GM18508 (cell line): ENCODE measurements at regions not wholly inside any gene's neighbourhood (a gene's known extent, or its start where the extent isn't known, plus 50 kb on each side); places are given as distances from the start of the nearest gene placed in this dataset.
"Not testable (repeated sequence)": the region's sequence is repeated elsewhere in the genome, so short reads cannot be mapped to it uniquely, and the experiment has no call there.

Experiments
- ATAC-seq: cut with Tn5 transposase; IDR thresholded peaks from one replicate; pipeline ENCODE4 v1.9.1; 2021; ENCODE audit warnings: moderate number of reproducible peaks; ENCODE audit not compliant: insufficient read depth, unreplicated experiment

DNA sequence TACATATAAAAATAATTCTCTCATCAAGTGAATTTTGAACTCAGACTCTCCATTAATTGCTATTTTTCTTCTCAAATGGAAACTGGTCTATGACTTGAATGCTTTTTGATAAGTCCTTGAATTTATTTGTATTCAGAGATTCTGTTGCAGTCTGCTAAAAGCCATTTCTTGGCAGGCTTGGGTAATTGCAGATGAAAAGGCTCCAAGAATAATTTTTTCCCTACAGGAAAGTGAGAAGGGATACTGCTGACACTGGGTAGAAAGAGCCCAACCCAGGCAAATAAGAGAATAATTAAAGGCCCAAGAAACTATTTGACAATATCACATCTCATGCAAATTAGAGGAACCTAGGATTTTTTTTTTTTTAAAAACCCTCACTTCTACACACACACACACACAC, 246.5 kb upstream of the DDI1 start:
- no peak for ATAC-seq

DNA sequence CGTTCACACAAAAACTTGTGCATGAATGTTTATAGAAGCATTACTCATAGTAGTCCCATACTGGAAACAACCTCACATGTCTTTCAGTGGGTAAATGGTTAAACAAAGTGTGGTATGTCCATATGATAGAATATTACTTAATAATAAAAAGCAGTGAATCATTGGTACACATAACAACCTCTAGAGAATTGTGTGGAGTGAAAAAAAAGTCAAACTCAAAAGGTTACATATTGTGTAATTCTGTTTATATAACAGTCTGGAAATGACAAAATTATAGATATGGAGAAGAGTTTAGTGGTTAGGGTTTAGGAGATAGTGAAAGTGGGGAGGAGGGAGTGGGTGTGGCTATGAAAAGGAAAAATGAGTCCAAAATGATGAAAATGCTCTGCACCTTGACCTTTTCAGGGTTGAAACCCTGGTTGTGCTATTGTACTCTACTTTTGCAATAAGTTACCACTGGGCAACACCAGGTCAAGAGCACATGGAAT, 243.4 kb upstream of the DDI1 start:
- no peak for ATAC-seq

DNA sequence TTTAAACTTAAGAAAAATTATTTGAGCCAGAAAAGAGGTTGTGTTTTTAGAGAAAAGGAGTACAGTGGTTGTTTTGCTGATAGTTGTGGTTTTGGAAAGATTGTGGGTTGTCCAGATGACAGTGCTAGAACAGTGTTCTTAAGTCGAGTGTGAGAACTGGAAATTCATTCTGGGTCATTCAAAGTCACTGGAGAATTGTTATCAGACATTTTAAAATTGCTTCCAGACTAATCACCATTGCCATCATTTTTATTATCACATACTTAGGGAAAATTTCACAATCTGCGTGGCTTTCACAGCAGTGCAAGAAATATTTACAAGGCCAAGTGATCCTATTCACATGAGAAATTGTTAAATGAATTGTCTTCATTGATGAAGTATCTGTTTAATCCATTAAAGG, 242.2 kb upstream of the DDI1 start:
- ATAC-seq: no peak

DNA sequence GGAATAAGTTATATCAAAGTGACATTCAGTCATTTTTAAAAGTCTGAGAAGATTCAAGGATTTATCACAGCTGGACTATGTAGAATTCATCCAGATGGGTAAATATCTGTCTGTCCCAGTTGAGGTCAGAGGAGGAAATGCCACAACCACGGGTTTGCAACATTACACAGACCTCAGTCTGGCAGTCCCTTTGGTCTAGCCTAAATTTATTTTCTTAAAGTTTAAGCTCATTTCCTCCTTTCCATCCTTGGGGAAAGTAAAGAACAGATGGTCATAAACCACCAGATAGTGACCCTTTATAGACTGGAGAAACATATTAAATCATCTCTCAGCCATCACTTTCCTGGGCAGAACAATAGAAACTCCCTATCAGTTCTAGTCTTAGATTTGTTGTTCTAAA, 238.4 kb upstream of the DDI1 start:
- no peak for ATAC-seq

DNA sequence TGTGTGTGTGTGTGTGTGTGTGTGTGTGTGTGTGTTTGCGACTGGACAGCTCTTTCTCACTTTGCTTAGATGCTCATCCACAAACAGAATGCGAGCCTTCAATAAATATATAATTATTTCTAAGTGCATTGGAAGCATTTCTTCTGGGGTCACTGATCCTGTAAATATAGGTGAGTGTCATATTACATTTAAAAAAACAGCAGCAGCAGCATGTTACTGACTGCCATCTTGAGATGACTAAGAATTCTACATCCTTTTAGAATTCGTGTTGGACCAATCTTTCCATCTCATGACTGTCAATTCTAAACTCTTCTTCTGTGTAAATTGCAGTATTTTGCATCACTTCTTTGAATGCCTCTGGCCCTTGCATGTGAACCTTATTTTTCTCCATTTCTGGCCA, 238.0 kb upstream of the DDI1 start:
- ATAC-seq: no peak

DNA sequence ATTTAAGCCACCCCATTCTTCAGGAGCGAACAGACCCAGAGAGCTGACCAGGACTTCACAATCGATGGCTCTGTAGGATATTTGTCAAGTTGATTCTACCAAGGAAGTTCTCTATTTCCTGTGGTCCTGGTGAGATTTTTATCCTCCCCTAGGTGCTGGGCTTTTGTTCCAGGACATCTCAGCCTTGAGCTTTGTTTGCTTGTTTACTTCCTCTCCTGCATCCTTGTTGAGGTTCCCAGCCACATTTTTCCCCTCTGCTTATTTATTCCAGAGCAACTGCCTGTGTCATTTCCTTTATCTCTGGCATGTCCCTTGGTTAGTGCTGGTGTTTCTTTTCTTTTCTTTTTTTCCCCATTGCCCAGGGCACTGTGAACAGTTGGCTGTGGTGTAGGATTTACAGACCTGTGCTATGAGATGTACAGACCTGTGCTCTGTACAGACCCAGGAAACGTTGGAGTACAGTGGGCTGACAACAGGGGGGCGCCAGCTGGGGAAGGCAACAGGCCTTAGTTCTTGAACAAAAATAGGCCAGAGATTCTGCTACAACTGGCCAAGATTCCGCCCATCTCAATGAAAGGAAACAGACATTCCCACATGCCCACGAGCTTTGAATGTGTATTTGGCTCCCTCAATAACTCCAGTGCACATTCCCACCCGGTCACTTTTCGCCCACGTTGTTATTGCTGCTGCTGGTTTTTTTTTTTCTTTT, 235.9 kb upstream of the DDI1 start:
- no peak for ATAC-seq

DNA sequence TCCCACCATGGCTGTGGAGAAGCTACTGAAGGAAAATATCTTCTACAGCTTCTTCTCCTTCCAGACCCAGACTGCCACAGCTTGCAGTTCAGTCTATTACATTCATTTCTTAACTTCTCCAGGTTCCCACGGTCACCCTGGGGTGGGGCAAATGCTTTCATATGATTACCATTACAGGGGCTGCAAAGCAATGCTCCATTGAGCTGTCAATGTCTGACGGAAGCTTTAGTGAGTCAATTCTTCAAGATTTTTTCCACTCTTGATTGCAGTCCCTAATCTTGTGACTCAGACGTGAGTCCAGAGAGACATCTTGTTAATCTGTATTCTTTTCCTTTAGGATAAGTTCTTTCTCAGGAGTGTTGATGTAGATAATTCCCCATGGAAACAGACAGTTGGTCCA, 233.4 kb upstream of the DDI1 start:
- no peak for ATAC-seq

DNA sequence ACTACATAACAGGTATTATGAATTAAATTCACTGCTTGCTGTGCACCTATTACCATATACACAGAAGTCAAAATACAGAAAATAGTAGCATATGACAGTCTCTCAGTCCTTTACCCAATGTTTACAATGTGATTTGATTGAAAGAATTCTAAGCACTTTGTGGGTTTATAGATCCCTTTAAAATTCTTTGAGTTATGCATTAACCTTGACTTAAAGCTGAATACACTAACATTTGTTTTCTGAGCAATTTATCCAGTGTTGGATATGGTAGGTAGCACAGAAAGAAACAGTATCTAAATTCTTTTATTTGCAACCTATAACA, 230.8 kb upstream of the DDI1 start:
- ATAC-seq: no peak

DNA sequence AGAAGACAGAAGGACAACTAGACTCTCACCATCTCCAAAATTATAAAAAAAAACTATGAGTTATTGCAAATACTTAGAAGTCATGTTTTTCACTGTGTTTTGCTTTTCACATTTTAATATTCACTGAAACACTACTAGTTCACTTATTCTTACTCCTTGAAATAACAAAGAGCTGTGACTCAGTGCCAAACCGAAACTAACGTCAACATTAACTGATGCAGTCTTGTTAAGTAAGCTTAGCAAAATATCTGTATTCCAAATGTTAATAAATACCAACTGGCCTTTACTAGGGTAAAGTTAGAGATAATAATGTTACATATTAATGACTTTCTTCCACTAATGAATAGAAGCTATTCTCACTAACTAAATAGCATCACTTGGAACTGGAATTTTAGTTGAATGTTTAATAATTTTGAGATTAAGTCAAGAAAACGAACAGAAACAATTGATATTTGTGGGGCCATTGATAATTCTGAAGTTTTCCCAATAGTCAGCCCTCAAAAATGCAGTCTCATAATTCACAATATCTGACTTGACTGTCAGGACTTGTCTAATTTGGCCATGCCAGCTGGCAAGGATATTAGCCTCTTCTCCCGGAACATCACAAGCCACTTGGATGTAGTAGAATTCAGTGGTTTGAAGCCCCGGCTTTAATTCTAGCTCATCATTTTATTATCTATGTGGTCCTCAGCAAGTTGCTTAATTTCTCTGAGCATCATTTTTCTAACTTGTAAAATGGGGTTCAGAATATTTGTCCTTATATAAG, 230.1 kb upstream of the DDI1 start:
- ATAC-seq: no peak

DNA sequence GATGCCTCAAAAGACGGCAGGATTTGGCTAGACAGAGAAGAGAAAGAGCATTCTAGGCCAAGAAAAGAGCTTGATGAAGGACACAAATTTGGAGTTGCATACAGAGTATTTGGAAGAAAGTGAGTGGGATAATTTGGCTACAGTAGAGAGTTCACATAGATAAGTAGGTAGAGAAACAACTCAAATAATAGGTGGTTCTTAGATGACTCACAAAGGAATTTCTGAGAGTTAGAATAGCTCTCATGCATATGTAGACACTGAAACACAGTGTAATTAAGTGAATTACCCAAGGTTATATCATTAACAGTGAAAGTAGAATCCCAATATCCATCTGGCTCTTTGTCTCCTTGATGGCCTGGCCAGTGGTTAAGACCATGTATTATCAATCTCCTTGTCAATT, 228.6 kb upstream of the DDI1 start:
- ATAC-seq: no peak

DNA sequence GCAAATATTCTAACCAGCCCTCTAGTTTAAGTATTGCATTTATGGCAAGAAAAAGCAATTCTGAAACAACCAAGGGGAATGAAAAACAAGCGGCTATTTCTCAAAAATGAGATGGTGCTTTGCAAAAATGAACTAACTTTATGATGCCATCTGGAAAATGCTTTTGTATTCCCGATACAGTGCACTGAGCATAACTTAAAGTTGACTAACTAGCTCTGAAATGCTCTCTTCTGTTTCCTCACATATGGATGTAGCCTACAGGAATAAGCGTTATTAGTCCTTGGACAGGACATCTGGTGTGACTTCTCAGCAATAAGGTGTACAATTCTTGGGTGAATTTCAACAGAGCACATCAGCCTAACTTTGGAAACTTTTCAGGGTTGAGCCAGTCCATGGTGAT, 228.2 kb upstream of the DDI1 start:
- no peak for ATAC-seq

DNA sequence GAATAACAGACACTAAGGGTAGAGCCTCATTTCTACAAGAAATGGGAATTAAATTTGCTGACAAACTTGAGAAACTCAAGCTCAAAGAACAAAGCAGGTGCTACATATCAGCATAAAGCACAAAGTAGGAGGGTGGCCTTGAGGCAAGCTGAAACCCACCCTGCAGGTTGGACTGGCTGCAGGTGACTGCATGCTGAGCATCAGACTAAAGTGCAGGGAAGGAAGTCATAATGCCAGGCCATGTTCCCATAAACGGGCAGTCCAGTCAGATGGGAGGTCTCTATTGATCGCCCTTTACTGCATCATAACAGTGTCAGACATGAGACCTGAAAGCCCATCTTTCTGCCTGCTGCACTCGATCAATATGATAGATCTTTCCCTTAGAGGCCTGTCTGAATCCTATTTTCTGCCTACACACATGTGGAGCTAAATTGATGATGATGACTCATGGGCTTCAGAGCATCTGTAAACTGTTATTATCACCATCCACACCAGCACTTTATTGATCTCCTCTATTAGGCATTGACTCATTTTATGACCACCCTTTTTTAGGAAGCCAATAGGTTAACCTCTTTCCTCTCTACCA, 224.5 kb upstream of the DDI1 start:
- no peak for ATAC-seq

DNA sequence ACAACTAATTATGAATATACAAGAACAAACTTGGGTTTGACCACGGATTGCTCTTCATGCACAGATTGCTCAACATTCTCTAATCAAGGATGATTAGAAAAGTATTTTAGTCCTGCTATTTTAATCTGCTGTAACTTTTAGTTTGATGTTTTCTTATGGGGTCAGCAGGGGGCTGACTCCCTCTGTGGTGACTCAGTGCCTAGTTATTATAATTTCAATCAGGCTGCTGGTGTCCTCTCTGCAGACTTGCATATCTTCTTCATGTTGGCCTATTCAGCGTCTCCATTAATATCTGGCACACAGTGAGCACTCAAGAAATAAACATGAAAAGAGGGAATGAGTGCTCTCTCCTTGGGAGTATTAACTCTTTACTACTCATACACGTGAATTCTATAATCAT, 223.8 kb upstream of the DDI1 start:
- no peak for ATAC-seq

DNA sequence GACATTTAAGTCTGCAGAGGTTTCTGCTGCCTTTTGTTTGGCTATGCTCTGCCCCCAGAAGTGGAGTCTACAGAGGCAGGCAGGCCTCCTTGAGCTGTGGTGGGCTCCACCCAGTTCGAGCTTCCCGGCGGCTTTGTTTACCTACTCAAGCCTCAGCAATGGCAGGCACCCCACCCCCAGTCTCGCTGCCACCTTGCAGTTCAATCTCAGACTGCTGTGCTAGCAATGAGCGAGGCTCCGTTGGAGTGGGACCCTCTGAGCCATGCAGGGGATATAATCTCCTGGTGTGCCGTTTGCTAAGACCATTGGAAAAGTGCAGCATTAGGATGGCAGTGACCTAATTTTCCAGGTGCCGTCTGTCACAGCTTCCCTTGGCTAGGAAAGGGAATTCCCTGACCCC, 216.1 kb upstream of the DDI1 start:
- ATAC-seq: not testable (repeated sequence)

DNA sequence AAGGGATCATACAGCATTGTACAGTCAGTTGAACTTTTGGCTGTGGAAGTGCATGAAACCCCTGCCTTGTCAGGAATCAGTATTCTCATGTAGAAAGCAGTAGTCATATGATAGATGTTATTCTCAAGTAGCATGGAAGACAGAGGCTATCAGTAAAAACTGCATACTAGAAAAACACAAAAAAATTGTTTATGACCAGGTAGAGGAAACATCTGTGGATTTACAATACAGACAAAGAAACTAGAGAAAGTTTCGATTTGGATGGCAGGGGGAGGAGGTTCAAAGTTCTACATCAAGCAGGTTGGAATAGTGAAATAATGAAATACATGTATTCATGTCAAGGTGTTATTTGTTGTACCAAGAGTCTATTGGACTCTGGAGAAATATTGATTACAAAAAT, 212.3 kb upstream of the DDI1 start:
- ATAC-seq: no peak

DNA sequence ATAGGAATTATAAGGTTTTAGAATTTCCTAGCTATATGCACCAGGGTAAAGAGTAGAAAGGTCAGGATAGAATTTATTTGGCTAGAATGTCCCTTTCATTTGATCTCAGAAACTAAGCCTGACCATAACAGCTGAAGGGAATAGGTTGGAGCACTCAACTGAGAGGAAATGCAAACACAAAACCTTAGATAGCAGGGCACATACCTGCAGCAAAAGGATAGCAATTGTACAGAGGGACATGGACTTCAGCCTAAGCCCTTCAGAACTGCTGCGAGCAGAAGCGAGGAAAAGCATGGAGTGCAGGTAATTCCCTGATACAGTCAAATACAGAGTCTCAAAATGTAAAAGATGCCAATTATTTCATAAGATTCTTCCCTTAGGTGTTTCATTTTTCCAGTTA, 211.0 kb upstream of the DDI1 start:
- no peak for ATAC-seq

DNA sequence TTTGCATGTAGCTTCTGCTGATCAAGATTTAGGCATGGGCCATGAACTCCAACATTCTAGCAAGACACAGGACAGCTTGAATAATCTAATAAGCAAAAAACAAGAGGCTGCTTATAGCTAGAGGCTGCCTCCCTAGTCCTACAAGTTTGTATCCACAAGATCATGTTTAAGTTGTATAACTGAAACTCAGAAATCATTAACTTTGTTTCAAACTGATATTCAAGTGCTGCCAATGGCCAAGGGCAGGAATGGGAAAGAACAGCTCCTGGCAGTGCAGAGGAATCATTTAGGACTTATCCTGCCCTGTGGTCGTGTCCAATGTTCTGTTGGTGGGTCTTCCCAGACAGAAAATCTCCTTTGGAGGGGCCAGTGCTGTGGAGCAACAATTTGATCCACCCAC, 209.6 kb upstream of the DDI1 start:
- no peak for ATAC-seq

DNA sequence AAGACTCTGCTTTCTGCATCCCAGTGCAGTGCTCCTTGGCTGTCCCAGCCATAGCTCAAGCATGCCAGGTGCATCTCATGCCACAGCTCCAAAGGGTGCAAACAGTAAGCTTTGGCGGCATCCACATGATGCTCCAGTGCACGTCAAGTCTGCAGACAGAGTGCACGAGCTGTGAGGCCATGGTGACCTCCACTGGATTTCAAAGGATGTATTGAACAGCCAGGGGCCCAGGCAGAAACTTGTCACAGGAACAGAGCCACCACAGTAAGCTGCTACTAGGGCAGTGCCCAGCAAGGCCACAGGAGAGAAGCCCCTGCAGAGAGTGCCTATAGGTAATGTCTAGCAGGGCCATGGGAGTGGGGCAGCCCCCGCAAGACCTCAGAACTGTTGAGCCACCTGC, 206.8 kb upstream of the DDI1 start:
- no peak for ATAC-seq

DNA sequence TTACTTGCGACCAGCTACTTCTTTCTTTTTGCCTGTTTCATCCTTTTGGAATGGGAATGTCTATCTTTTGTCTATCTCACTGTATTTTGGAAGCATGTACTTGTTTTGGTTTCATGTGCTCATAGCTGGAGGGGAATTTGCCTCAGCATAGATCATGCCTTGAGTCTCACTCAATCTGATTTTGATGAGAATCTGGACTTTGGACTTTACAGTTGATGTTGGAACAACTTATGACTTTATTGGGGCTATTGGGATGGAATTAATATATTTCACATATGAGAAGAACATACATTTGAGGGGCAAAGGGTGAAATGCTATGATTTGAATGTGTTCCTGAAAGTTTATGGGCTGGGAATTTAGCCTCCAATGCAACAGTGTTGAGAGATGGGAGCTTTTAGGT, 206.2 kb upstream of the DDI1 start:
- no peak for ATAC-seq

DNA sequence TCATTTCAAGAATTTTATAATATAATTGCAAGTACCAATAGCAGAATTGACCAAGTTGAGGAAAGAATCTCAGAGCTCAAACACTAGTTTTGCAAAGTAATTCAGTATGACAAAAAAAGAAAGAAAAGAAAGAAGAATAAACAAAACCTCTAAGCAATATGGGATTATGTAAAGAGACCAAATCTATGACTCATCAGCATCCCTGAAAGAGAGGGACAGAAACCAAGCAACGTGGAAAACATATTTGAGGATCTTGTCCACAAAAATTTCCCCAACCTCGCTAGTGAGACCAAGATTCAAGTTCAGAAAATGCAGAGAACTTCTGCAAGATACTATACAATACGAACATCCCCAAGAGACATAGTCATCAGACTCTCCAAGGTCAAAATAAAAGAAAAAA, 203.7 kb upstream of the DDI1 start:
- ATAC-seq: no peak

DNA sequence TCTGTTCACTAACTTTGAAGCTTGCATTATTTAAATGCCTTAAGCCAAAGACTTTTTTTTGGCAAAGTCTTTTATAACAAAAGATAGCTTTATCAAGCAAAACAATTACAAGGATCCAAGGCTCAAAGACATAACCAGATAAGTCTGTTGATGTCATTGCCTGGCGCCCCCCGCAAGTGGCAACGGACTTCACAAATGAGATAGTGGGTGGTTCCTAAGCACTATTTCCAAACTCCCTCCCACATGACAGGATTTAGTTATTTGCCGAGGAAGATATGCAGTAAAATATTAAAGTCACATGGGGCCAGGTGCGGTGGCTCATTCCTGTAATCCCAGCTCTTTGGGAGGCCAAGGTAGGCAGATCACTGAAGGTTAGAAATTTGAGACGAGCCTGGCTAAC, 194.2 kb upstream of the DDI1 start:
- ATAC-seq: no peak

DNA sequence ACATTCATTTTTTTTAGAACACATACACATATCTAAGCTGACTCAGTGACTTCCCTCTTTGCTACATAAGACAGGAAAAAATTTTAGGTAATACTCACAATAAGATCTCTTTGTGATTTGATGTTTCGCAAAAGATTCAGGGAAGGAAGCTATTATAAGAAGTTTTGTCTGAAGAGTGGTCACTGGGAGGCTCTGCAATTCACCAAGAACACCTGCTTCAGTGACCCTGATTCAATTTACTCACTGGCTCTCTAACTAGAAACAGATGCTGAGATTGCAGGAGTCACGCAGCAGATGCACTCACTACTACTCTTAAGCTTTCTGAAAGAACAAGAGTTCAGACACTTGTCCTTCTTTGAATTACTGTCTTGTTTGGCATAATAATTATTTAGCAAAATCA, 193.6 kb upstream of the DDI1 start:
- ATAC-seq: no peak
